WTC11 (cell line): ENCODE measurements at regions not wholly inside any gene's neighbourhood (a gene's known extent, or its start where the extent isn't known, plus 50 kb on each side); places are given as distances from the start of the nearest gene placed in this dataset.

Source experiments
- CBFB ChIP-seq: sonication (generic); formaldehyde crosslinking; IDR thresholded peaks from 2 replicates; pipeline ENCODE4 v1.8.1; 2022; ENCODE audit warnings: mild to moderate bottlenecking, low read depth, missing genetic modification reagents
- KAT7 ChIP-seq: sonication (generic); formaldehyde crosslinking; IDR thresholded peaks from 2 replicates; pipeline ENCODE4 v1.8.1; 2023; ENCODE audit warnings: missing genetic modification reagents, mild to moderate bottlenecking, borderline replicate concordance
- ZNF317 ChIP-seq: sonication (generic); formaldehyde crosslinking; IDR thresholded peaks from 2 replicates; pipeline ENCODE4 v1.8.1; 2023; ENCODE audit warnings: low read depth, mild to moderate bottlenecking, moderate library complexity, missing genetic modification reagents, borderline replicate concordance
- TF ChIP-seq, protein P1 (sequence below): fragments of 200-600 bp; IDR thresholded peaks from 2 replicates; pipeline ENCODE4 v1.8.0; 2022; ENCODE audit warnings: antibody characterized with exemption
- TF ChIP-seq, protein P2 (sequence below): sonication (generic); formaldehyde crosslinking; IDR thresholded peaks from 2 replicates; pipeline ENCODE4 v1.8.0; 2022; ENCODE audit warnings: missing genetic modification reagents

DNA sequence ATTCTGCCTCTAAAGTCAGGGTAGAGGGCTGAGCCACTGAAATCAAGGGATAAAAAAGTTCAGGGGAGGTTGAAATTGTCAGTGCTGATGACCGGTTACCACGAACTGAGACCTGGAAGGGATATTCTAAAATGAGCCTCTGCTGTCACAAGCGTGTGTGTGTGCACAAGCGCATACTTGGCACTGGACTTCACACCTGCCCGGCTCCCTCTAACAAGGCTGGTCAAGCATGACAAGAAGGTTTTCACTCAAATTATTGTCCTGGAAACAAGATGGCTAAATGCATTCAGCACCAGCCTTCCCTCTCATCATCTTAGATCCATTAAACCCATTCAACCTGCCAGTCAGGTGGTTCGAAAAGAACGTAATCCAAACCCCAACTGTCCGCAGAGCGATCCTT is 54.8 kb upstream of the CECR2 start:
- TF ChIP-seq CBFB (CRISPR knock-in tag) (no peak), ZNF317 (CRISPR knock-in tag) (no peak), KAT7 (no peak)
- TF ChIP-seq, protein P1, sequence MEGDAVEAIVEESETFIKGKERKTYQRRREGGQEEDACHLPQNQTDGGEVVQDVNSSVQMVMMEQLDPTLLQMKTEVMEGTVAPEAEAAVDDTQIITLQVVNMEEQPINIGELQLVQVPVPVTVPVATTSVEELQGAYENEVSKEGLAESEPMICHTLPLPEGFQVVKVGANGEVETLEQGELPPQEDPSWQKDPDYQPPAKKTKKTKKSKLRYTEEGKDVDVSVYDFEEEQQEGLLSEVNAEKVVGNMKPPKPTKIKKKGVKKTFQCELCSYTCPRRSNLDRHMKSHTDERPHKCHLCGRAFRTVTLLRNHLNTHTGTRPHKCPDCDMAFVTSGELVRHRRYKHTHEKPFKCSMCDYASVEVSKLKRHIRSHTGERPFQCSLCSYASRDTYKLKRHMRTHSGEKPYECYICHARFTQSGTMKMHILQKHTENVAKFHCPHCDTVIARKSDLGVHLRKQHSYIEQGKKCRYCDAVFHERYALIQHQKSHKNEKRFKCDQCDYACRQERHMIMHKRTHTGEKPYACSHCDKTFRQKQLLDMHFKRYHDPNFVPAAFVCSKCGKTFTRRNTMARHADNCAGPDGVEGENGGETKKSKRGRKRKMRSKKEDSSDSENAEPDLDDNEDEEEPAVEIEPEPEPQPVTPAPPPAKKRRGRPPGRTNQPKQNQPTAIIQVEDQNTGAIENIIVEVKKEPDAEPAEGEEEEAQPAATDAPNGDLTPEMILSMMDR = no peak
- TF ChIP-seq, protein P2, sequence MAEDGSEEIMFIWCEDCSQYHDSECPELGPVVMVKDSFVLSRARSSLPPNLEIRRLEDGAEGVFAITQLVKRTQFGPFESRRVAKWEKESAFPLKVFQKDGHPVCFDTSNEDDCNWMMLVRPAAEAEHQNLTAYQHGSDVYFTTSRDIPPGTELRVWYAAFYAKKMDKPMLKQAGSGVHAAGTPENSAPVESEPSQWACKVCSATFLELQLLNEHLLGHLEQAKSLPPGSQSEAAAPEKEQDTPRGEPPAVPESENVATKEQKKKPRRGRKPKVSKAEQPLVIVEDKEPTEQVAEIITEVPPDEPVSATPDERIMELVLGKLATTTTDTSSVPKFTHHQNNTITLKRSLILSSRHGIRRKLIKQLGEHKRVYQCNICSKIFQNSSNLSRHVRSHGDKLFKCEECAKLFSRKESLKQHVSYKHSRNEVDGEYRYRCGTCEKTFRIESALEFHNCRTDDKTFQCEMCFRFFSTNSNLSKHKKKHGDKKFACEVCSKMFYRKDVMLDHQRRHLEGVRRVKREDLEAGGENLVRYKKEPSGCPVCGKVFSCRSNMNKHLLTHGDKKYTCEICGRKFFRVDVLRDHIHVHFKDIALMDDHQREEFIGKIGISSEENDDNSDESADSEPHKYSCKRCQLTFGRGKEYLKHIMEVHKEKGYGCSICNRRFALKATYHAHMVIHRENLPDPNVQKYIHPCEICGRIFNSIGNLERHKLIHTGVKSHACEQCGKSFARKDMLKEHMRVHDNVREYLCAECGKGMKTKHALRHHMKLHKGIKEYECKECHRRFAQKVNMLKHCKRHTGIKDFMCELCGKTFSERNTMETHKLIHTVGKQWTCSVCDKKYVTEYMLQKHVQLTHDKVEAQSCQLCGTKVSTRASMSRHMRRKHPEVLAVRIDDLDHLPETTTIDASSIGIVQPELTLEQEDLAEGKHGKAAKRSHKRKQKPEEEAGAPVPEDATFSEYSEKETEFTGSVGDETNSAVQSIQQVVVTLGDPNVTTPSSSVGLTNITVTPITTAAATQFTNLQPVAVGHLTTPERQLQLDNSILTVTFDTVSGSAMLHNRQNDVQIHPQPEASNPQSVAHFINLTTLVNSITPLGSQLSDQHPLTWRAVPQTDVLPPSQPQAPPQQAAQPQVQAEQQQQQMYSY (CRISPR knock-in tag) = no peak
